HG02759 (cell line): ENCODE measurements at regions not wholly inside any gene's neighbourhood (a gene's known extent, or its start where the extent isn't known, plus 50 kb on each side); places are given as distances from the start of the nearest gene placed in this dataset.
"Not testable (repeated sequence)": the region's sequence is repeated elsewhere in the genome, so short reads cannot be mapped to it uniquely, and the experiment has no call there.

Source experiments
- ATAC-seq: cut with Tn5 transposase; IDR thresholded peaks from one replicate; pipeline ENCODE4 v1.9.1; 2021; ENCODE audit warnings: mild to moderate bottlenecking, moderate library complexity; ENCODE audit not compliant: unreplicated experiment

GRCh38 chr10:57885618-57885968, 382.1 kb downstream of the IPMK start:
- ATAC-seq, result not testable (repeated sequence)

- no peak for ATAC-seq
These were observed 382.6 kb downstream of the IPMK start for GRCh38 chr10:57884965-57885617.

- ATAC-seq, result no peak
These were observed 383.3 kb downstream of the IPMK start for GRCh38 chr10:57884407-57884806.

GRCh38 chr10:57880446-57881227, 387.1 kb downstream of the IPMK start:
- ATAC-seq, result no peak

GRCh38 chr10:57874810-57875209, 392.9 kb downstream of the IPMK start:
- no peak for ATAC-seq

GRCh38 chr10:57867241-57867640, 400.5 kb downstream of the IPMK start:
- no peak for ATAC-seq

GRCh38 chr10:57864765-57865680, 402.7 kb downstream of the IPMK start:
- ATAC-seq, result no peak

GRCh38 chr10:57849691-57850357, 417.9 kb downstream of the IPMK start:
- ATAC-seq, result no peak

- no peak for ATAC-seq
These were observed 421.2 kb downstream of the IPMK start for GRCh38 chr10:57846307-57847065.

GRCh38 chr10:57844387-57844998, 423.2 kb downstream of the IPMK start:
- ATAC-seq, result no peak

GRCh38 chr10:57830877-57831560, 436.7 kb downstream of the IPMK start:
- ATAC-seq, result no peak

GRCh38 chr10:57825015-57825414, 442.7 kb downstream of the IPMK start:
- ATAC-seq, result no peak

GRCh38 chr10:57823398-57823797, 444.3 kb downstream of the IPMK start:
- ATAC-seq, result no peak

GRCh38 chr10:57822965-57823364, 444.7 kb downstream of the IPMK start:
- ATAC-seq, result no peak

GRCh38 chr10:57818522-57818921, 449.2 kb downstream of the IPMK start:
- ATAC-seq, result no peak

GRCh38 chr10:57817741-57818140, 450.0 kb downstream of the IPMK start:
- ATAC-seq, result no peak

GRCh38 chr10:57815949-57816348, 451.7 kb downstream of the IPMK start:
- no peak for ATAC-seq

- ATAC-seq, result no peak
These were observed 457.7 kb downstream of the IPMK start for GRCh38 chr10:57809961-57810360.

GRCh38 chr10:57807906-57808305, 459.8 kb downstream of the IPMK start:
- no peak for ATAC-seq
